GM12878 (cell line): ENCODE measurements at regions not wholly inside any gene's neighbourhood (a gene's known extent, or its start where the extent isn't known, plus 50 kb on each side); places are given as distances from the start of the nearest gene placed in this dataset.

Source experiments
- CEBPZ ChIP-seq: fragments of 150-350 bp; IDR thresholded peaks from 2 replicates; pipeline ENCODE4 v1.6.1; 2016; ENCODE audit warnings: low read depth, low read length
- CTCF ChIP-seq, 3 experiments: IDR thresholded peaks in 2 of 3; conservative IDR thresholded peaks in 1 of 3; 2 replicates each; pipeline ENCODE4 v1.5.1; 2011; ENCODE audit warnings: low read depth in 3 of 3, low read length in 3 of 3, mild to moderate bottlenecking in 3 of 3, control low read depth in 2 of 3, moderate library complexity in 2 of 3, inconsistent platforms in 1 of 3, mixed read lengths in 1 of 3; ENCODE audit not compliant: control insufficient read depth in 2 of 3, insufficient read depth in 1 of 3; ENCODE audit errors: extremely low read depth in 1 of 3
- EP300 ChIP-seq, 2 experiments: fragments of 150-350 bp in 1 of 2; IDR thresholded peaks; 2 replicates each; pipeline ENCODE4 v1.6.1; 2011 to 2012; ENCODE audit warnings: low read depth in 2 of 2, low read length in 2 of 2, borderline replicate concordance in 1 of 2, improper control_type of control experiment in 1 of 2, inconsistent platforms in 1 of 2; ENCODE audit not compliant: control insufficient read depth in 1 of 2
- POLR2A ChIP-seq: IDR thresholded peaks from 2 replicates; pipeline ENCODE4 v1.6.1; 2011; ENCODE audit warnings: low read depth, mild to moderate bottlenecking, low read length
- RELB ChIP-seq: fragments of 450-650 bp; IDR thresholded peaks from 2 replicates; pipeline ENCODE4 v1.6.1; 2017; ENCODE audit warnings: low read depth, mild to moderate bottlenecking, moderate library complexity
- REST ChIP-seq: IDR thresholded peaks from 2 replicates; pipeline ENCODE4 v1.6.1; 2012; ENCODE audit warnings: mild to moderate bottlenecking, low read depth, low read length
- RFX5 ChIP-seq: IDR thresholded peaks from 2 replicates; pipeline ENCODE4 v1.6.1; 2011; ENCODE audit warnings: low read depth, low read length, improper control_type of control experiment

- no peak for TF ChIP-seq POLR2A
- TF ChIP-seq CEBPZ = no peak
- no peak for TF ChIP-seq CTCF (IDR thresholded peaks at IDR 0.05 in 2 of 3, conservative IDR thresholded peaks at IDR 0.05 in 1 of 3; ENCODE audit: control insufficient read depth in 2 of 3, extremely low read depth in 1 of 3, insufficient read depth in 1 of 3, low read depth in 3 of 3, low read length in 3 of 3)
- TF ChIP-seq EP300 (IDR thresholded peaks at IDR 0.05; ENCODE audit: borderline replicate concordance in 1 of 2, control insufficient read depth in 1 of 2, low read depth in 2 of 2, low read length in 2 of 2) = no peak
- TF ChIP-seq RFX5 = no peak
- TF ChIP-seq RELB = no peak
- no peak for TF ChIP-seq REST
These were observed 60.9 kb upstream of the FBRSL1 start for GRCh38 chr12:132428936-132429601.
